ENCODE measurements at regions not wholly inside any gene's neighbourhood (a gene's known extent, or its start where the extent isn't known, plus 50 kb on each side); places are given as distances from the start of the nearest gene placed in this dataset.

GRCh38 chr16:73874324-73874723 is 422.3 kb upstream of the PSMD7 start:
- 29 to 32% methylated on average over 3 of the region's 3 CpGs for WGBS, 2 donors
- Histone ChIP-seq H3K27me3 (no peaks in the 10 kb centered on the region), H3K4me3 (no peak overlapping the region), H3K27ac (no peak overlapping the region), H3K36me3 (no peaks in the 10 kb centered on the region), H3K4me1 (no peaks in the 10 kb centered on the region), H3K9me3 (no peaks in the 10 kb centered on the region)
- no peak for DNase-seq
- ATAC-seq (ENCODE audit: low FRiP score in 2 of 2): no peak
- TF ChIP-seq POLR2A (IDR thresholded peaks at IDR 0.05): no peak
- TF ChIP-seq CTCF (IDR thresholded peaks at IDR 0.05): no peak
- TF ChIP-seq EP300 (IDR thresholded peaks at IDR 0.05): no peak
- no peak for TF ChIP-seq POLR2AphosphoS5 (IDR thresholded peaks at IDR 0.05)

- no peak overlapping the region for H3K4me3 ChIP-seq
- 7 to 11% methylated on average over 2 of the region's 2 CpGs for WGBS, 2 donors
- no peaks in the 10 kb centered on the region for H3K9me3 ChIP-seq
- no peaks in the 10 kb centered on the region for H3K27me3 ChIP-seq
- ATAC-seq (ENCODE audit: low FRiP score in 2 of 2): no peak
- H3K4me1 ChIP-seq: no peaks in the 10 kb centered on the region
- no peak for DNase-seq
- no peak overlapping the region for H3K27ac ChIP-seq
- TF ChIP-seq EP300 (IDR thresholded peaks at IDR 0.05): no peak
- no peak for TF ChIP-seq POLR2AphosphoS5 (IDR thresholded peaks at IDR 0.05)
- no peak for TF ChIP-seq POLR2A (IDR thresholded peaks at IDR 0.05)
- TF ChIP-seq CTCF (IDR thresholded peaks at IDR 0.05): no peak
- no peaks in the 10 kb centered on the region for H3K36me3 ChIP-seq
These were observed 423.0 kb upstream of the PSMD7 start for GRCh38 chr16:73873643-73874042.

GRCh38 chr16:73872856-73873255 is 423.8 kb upstream of the PSMD7 start:
- Histone ChIP-seq H3K27ac (no peak overlapping the region), H3K4me1 (no peaks in the 10 kb centered on the region), H3K4me3 (no peak overlapping the region), H3K9me3 (no peaks in the 10 kb centered on the region), H3K36me3 (no peaks in the 10 kb centered on the region), H3K27me3 (no peaks in the 10 kb centered on the region)
- WGBS, 2 donors: no CpG with 5 or more reads among the region's 8 CpGs
- DNase-seq (no peak), ATAC-seq (ENCODE audit: low FRiP score in 2 of 2) (no peak)
- TF ChIP-seq CTCF (IDR thresholded peaks at IDR 0.05) (no peak), EP300 (IDR thresholded peaks at IDR 0.05) (no peak), POLR2AphosphoS5 (IDR thresholded peaks at IDR 0.05) (no peak), POLR2A (IDR thresholded peaks at IDR 0.05) (no peak)

GRCh38 chr16:73871088-73871733 is 425.4 kb upstream of the PSMD7 start:
- H3K4me3 ChIP-seq: no peak overlapping the region
- H3K4me1 ChIP-seq: no peaks in the 10 kb centered on the region
- TF ChIP-seq POLR2A (IDR thresholded peaks at IDR 0.05) (no peak), CTCF (IDR thresholded peaks at IDR 0.05) (no peak), POLR2AphosphoS5 (IDR thresholded peaks at IDR 0.05) (no peak), EP300 (IDR thresholded peaks at IDR 0.05) (no peak)
- no peaks in the 10 kb centered on the region for H3K27me3 ChIP-seq
- no peaks in the 10 kb centered on the region for H3K36me3 ChIP-seq
- 89% methylated on average over 6 of the region's 6 CpGs for WGBS, 2 donors
- H3K9me3 ChIP-seq: no peaks in the 10 kb centered on the region
- no peak for DNase-seq
- no peak for ATAC-seq (ENCODE audit: low FRiP score in 2 of 2)
- H3K27ac ChIP-seq: no peak overlapping the region

- H3K27me3 ChIP-seq: no peaks in the 10 kb centered on the region
- H3K36me3 ChIP-seq: no peaks in the 10 kb centered on the region
- H3K4me1 ChIP-seq: no peaks in the 10 kb centered on the region
- no peak for DNase-seq
- WGBS, 2 donors: 34 to 55% methylated on average over 3 of the region's 3 CpGs
- H3K27ac ChIP-seq: no peak overlapping the region
- ATAC-seq (ENCODE audit: low FRiP score in 2 of 2): no peak
- H3K4me3 ChIP-seq: no peak overlapping the region
- TF ChIP-seq POLR2AphosphoS5 (IDR thresholded peaks at IDR 0.05) (no peak), POLR2A (IDR thresholded peaks at IDR 0.05) (no peak), CTCF (IDR thresholded peaks at IDR 0.05) (no peak), EP300 (IDR thresholded peaks at IDR 0.05) (no peak)
- H3K9me3 ChIP-seq: no peaks in the 10 kb centered on the region
These were observed 427.5 kb upstream of the PSMD7 start for GRCh38 chr16:73869126-73869525.

All from upper lobe of left lung (tissue), 6 donors.